Prostate gland (tissue), 2 donors: ENCODE measurements at regions not wholly inside any gene's neighbourhood (a gene's known extent, or its start where the extent isn't known, plus 50 kb on each side); places are given as distances from the start of the nearest gene placed in this dataset.

Experiments
- DNase-seq: peaks from one replicate; pipeline ENCODE4 v3.0.0-alpha.2; 2019; ENCODE audit warnings: low spot score
- H3K27ac ChIP-seq, 2 donors: fragments of 200-600 bp; sonication (generic); 2 replicates each; pipeline ENCODE4 v1.5.1; 2017 to 2019
- H3K27me3 ChIP-seq: fragments of 200-600 bp; sonication (generic); replicated peaks from 2 replicates; pipeline ENCODE4 v1.5.1; 2019; ENCODE audit not compliant: insufficient read depth
- H3K36me3 ChIP-seq, 2 donors: fragments of 200-600 bp; sonication (generic); 1 replicate in 1 of 2; 2 replicates in 1 of 2; pipeline versions ENCODE4 v1.5.1 to v1.8.1; 2017 to 2019
- H3K4me1 ChIP-seq: fragments of 200-600 bp; sonication (generic); replicated peaks from 2 replicates; pipeline ENCODE4 v1.5.1; 2019
- H3K4me3 ChIP-seq, 2 donors: fragments of 200-600 bp; sonication (generic); 2 replicates each; pipeline ENCODE4 v1.5.1; 2017 to 2019
- H3K9me3 ChIP-seq: fragments of 200-600 bp; sonication (generic); 2 replicates; pipeline ENCODE4 v1.5.1; 2017
- POLR2A ChIP-seq: fragments of 450-650 bp; IDR thresholded peaks from one replicate; pipeline ENCODE4 v1.6.1; 2016; ENCODE audit warnings: antibody characterized with exemption, mild to moderate bottlenecking
- POLR2AphosphoS5 ChIP-seq: sonication (generic); formaldehyde crosslinking; IDR thresholded peaks from one replicate; pipeline ENCODE4 v1.6.1; 2017; ENCODE audit warnings: antibody characterized with exemption
- WGBS: methylation state at CpG from one replicate; pipeline ENCODE4 v1.1.5; 2018; 5-methylcytosine and 5-hydroxymethylcytosine counted together
- intact Hi-C: fragments of 100-400 bp; cut with DNase I; formaldehyde crosslinking; loops from one replicate; pipeline ENCODE4 v1.14.2; 2022
- TF ChIP-seq, protein P1 (sequence below), 4 experiments: fragments of 200-600 bp in 2 of 4; fragments of 450-650 bp in 2 of 4; sonication (generic) in 2 of 4; IDR thresholded peaks; 1 replicate in 3 of 4; 2 replicates in 1 of 4; pipeline ENCODE4 v1.5.1; 2016 to 2019; ENCODE audit warnings: antibody characterized with exemption in 4 of 4, mild to moderate bottlenecking in 2 of 4, moderate library complexity in 2 of 4

DNA sequence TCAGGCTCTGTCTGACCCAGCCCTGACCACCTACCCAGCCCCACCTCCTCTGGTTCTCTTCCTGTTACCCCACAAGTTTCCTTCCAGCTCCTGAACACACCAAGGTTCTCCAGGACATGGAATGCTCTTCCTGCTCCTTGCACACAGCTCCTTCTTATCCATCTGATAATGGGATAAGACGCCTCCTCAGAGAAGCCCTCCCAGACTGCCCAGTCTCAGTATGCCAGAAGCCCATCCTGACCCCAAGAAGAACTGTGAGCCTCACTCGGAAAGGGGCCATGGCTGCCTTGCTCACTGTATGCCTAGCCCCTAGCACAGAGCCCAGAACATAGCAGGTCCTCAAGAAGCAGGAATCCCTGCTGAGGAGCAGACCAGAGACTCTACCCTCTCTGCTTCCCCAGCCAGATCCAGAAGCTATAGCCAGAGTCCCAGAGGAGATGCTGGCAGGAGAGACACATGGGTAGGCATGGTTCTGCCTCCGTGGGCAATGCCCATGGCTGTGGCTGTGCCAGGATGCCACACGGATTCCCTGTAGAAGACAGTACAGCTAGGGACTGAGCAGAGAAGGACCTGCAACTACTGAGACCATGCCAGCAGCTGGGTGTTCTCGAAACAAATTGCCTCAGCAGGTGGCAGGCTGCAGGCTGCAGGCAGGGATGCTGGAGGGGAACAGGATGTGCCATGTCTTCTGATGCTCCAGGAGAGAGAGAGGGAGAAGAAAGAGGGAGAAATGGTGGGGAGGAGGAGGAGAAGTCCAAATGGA is 74.0 kb upstream of the LINGO1 start:
- Histone ChIP-seq H3K4me3 (no peak overlapping the region), H3K9me3 (no peaks in the 10 kb centered on the region), H3K27me3 (no peaks in the 10 kb centered on the region), H3K4me1 (no peaks in the 10 kb centered on the region), H3K27ac (no peak overlapping the region), H3K36me3 (no peaks in the 10 kb centered on the region)
- DNase-seq, result no peak
- 83% methylated on average over 5 of the region's 5 CpGs for WGBS
- intact Hi-C loops, result no loop called here
- no peak for TF ChIP-seq POLR2AphosphoS5
- TF ChIP-seq, protein P1, sequence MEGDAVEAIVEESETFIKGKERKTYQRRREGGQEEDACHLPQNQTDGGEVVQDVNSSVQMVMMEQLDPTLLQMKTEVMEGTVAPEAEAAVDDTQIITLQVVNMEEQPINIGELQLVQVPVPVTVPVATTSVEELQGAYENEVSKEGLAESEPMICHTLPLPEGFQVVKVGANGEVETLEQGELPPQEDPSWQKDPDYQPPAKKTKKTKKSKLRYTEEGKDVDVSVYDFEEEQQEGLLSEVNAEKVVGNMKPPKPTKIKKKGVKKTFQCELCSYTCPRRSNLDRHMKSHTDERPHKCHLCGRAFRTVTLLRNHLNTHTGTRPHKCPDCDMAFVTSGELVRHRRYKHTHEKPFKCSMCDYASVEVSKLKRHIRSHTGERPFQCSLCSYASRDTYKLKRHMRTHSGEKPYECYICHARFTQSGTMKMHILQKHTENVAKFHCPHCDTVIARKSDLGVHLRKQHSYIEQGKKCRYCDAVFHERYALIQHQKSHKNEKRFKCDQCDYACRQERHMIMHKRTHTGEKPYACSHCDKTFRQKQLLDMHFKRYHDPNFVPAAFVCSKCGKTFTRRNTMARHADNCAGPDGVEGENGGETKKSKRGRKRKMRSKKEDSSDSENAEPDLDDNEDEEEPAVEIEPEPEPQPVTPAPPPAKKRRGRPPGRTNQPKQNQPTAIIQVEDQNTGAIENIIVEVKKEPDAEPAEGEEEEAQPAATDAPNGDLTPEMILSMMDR (IDR thresholded peaks at IDR 0.05), result no peak
- no peak for TF ChIP-seq POLR2A

DNA sequence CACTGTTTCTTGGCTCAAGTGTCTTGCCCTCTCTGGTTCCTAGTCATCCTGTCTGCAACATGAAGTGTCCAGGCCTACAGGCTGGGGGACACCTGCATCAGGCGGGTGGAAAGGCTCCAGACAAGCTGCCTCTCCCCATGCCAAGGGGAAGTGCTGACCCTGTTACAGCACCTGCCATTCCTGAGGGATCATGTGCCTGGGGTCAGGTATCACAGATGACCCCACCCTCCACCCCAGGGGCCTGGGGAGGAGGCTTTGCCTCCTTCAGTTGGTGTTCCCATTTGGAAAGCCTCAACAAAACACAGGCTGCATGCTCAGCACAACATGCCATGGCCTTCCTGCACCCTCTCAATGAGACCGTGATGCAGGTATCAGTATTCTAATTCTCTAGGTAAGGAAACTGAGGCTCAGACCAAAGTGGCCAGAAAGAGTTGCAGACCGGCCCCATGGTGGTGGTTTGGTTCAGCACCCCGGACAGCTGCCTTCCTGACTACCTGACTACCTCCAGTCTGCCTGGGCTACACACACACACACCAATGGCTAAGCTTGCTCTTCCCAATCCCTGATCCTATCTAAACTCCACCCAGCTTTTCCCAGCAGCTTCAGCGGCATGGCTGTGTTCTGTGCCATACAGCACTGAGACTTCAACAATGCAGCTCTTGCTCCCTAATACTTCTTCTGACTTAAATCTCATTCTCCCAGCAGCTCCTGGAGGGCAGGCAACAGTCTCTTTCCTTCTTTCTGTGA is 69.7 kb upstream of the LINGO1 start:
- 39% methylated on average over 5 of the region's 5 CpGs for WGBS
- DNase-seq, result no peak
- no peak overlapping the region for H3K27ac ChIP-seq
- TF ChIP-seq POLR2AphosphoS5 (no peak), POLR2A (no peak)
- TF ChIP-seq, protein P1 (IDR thresholded peaks at IDR 0.05), result no peak
- no peaks in the 10 kb centered on the region for H3K4me1 ChIP-seq
- H3K9me3 ChIP-seq, result no peaks in the 10 kb centered on the region
- no peak overlapping the region for H3K4me3 ChIP-seq
- H3K27me3 ChIP-seq, result no peaks in the 10 kb centered on the region
- intact Hi-C loops, result no loop called here
- no peaks in the 10 kb centered on the region for H3K36me3 ChIP-seq

DNA sequence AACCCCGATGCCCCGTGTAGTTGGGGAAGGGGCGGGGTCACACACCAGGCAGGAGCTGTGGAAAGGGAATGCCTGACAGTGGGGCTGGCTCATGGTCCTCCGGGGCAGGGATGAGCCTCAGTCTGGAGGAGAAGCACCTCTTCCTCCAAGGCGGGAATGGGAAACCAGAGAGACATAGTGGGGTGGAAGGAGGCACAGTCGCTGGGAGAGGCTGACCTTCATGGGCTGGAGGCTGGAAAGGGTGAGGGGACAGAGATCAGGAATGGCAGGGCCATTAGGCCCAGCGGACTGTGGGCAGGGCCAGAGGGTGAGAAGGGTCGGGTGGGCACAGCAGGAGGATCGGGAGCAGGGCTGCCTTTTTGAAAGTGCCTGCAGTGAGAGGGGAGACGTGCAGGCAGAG is 65.8 kb upstream of the LINGO1 start:
- no peak for TF ChIP-seq POLR2AphosphoS5
- H3K36me3 ChIP-seq, result no peaks in the 10 kb centered on the region
- intact Hi-C loops, result no loop called here
- H3K27ac ChIP-seq, result no peak overlapping the region
- no peaks in the 10 kb centered on the region for H3K4me1 ChIP-seq
- H3K4me3 ChIP-seq, result no peak overlapping the region
- 71% methylated on average over 10 of the region's 10 CpGs for WGBS
- no peaks in the 10 kb centered on the region for H3K9me3 ChIP-seq
- DNase-seq, result no peak
- peaks cover 4% of the 10 kb centered on the region for H3K27me3 ChIP-seq

DNA sequence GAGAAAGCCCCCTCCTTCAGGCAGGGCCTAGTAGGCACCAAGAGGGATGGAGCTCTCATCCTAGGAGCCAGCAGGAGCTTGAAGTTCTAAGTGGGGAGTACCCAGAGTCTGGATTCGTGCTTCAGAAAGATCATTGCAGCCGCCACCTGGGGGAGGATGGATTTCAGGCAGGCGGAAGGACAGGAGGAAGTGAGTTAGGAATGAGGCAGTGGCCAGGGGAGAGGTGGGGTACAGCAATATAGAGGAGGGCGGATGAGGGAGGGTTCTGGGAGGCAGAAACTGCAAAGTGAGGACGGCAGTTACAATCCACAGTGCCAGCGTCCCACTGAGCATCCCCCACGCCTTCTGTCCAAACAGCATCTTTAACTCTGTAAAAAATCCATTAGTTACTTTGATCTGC is 65.2 kb upstream of the LINGO1 start:
- H3K27ac ChIP-seq, result no peak overlapping the region
- TF ChIP-seq, protein P1 (IDR thresholded peaks at IDR 0.05), result no peak
- TF ChIP-seq POLR2AphosphoS5 (no peak), POLR2A (no peak)
- 65% methylated on average over 7 of the region's 7 CpGs for WGBS

DNA sequence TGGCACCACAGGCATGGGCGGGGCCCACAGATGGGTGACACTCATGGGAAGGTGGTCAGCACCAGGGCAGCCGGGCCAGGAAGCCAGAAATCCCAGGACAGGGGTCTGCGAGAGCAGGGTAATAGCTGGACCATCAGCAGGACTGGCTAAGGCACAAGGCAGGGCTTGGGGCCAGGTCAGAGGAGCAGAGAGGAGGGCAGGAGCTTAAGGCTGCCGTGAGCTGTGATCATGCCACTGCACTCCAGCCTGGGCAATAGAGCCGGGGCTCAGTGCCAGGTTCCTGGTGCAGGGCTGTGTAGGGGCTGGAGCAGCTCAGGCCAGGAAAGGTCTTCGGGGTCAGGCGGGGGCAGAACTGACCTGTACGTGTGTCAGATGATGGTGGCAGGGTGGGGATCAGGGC is 64.2 kb upstream of the LINGO1 start:
- no peak overlapping the region for H3K27ac ChIP-seq
- peaks cover 4% of the 10 kb centered on the region for H3K27me3 ChIP-seq
- no peak overlapping the region for H3K4me3 ChIP-seq
- no peak for DNase-seq
- intact Hi-C loops, result no loop called here
- 83% methylated on average over 8 of the region's 8 CpGs for WGBS
- H3K36me3 ChIP-seq, result no peaks in the 10 kb centered on the region
- H3K4me1 ChIP-seq, result no peaks in the 10 kb centered on the region
- TF ChIP-seq POLR2AphosphoS5 (no peak), POLR2A (no peak)
- TF ChIP-seq, protein P1 (IDR thresholded peaks at IDR 0.05), result no peak
- no peaks in the 10 kb centered on the region for H3K9me3 ChIP-seq

More for the DNA sequence above, 65.2 kb upstream of the LINGO1 start:
- Histone ChIP-seq H3K4me1 (no peaks in the 10 kb centered on the region), H3K4me3 (no peak overlapping the region), H3K27me3 (peaks cover 4% of the 10 kb centered on the region), H3K36me3 (no peaks in the 10 kb centered on the region), H3K9me3 (no peaks in the 10 kb centered on the region)
- no peak for DNase-seq
- intact Hi-C loops, result no loop called here
